ENCODE measurements at regions not wholly inside any gene's neighbourhood (a gene's known extent, or its start where the extent isn't known, plus 50 kb on each side); places are given as distances from the start of the nearest gene placed in this dataset.

DNA sequence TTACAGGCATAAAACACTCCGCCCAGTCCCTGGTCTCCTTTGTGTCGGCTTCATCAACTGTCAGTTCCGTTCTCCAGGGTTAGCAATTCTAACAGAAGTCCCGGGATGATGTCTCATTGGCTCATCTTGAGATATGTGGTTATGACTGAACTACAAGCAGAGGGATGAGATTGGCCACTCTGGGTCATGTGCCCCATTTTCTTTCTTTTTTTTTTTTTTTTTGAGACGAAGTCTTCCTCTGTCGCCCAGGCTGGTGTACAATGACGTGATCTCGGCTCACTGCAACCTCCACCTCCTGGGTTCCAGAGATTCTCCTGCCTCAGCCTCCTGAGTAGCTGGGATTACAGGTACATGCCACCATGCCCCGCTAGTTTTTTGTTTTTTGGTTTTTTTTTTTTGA is 95.4 kb upstream of the MRI1 start:
- no peaks in the 10 kb centered on the region for H3K27me3 ChIP-seq (ENCODE audit: insufficient read depth, low read length, poor library complexity)
- H2AFZ ChIP-seq (ENCODE audit: low read depth, low read length): no peak overlapping the region
- H3K9ac ChIP-seq (ENCODE audit: low read depth, low read length): no peak overlapping the region
- no peaks in the 10 kb centered on the region for H3K4me1 ChIP-seq (ENCODE audit: insufficient read depth, low read length)
- H3K4me2 ChIP-seq (ENCODE audit: insufficient read depth, low read length): no peak overlapping the region
- H3K27ac ChIP-seq (ENCODE audit: low read length): no peak overlapping the region
- no peaks in the 10 kb centered on the region for H3K36me3 ChIP-seq (ENCODE audit: insufficient read depth, low read length)
- TF ChIP-seq, protein P1, sequence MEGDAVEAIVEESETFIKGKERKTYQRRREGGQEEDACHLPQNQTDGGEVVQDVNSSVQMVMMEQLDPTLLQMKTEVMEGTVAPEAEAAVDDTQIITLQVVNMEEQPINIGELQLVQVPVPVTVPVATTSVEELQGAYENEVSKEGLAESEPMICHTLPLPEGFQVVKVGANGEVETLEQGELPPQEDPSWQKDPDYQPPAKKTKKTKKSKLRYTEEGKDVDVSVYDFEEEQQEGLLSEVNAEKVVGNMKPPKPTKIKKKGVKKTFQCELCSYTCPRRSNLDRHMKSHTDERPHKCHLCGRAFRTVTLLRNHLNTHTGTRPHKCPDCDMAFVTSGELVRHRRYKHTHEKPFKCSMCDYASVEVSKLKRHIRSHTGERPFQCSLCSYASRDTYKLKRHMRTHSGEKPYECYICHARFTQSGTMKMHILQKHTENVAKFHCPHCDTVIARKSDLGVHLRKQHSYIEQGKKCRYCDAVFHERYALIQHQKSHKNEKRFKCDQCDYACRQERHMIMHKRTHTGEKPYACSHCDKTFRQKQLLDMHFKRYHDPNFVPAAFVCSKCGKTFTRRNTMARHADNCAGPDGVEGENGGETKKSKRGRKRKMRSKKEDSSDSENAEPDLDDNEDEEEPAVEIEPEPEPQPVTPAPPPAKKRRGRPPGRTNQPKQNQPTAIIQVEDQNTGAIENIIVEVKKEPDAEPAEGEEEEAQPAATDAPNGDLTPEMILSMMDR (IDR thresholded peaks at IDR 0.05; ENCODE audit: borderline replicate concordance, extremely low read depth, low read length, poor library complexity, severe bottlenecking): no peak
- TF ChIP-seq EZH2 (IDR thresholded peaks at IDR 0.05; ENCODE audit: borderline replicate concordance, low read depth, low read length, severe bottlenecking): no peak
- H4K20me1 ChIP-seq (ENCODE audit: insufficient read depth, low read length): no peaks in the 10 kb centered on the region
- no peak for ATAC-seq (ENCODE audit: insufficient read depth, low read depth)
- no peaks in the 10 kb centered on the region for H3K79me2 ChIP-seq (ENCODE audit: insufficient read depth, low read length)
- H3K9me3 ChIP-seq (ENCODE audit: insufficient read depth, low read length, severe bottlenecking): peaks cover 8% of the 10 kb centered on the region
- H3K4me3 ChIP-seq (ENCODE audit: low read depth in 1 of 2, low read length in 2 of 2): no peak overlapping the region
- DNase-seq: no peak

DNA sequence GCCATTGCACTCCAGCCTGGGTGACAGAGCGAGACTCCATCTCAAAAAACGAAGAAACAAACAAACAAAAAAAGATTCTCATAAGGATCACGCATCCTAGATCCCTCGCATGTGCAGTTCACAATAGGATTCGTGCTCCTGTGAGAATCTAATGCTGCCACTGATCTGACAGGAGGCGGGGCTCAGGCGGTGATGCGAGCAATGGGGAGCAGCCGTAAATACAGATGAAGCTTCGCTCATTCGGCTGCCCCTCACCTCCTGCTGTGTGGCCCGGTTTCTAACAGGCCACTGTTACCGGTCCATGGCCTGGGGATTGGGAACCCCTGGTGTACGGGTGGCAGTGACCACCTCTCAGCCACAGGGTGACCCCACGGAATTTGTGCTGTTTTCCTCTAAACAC is 98.2 kb upstream of the MRI1 start:
- Histone ChIP-seq H3K4me1 (ENCODE audit: insufficient read depth, low read length) (no peaks in the 10 kb centered on the region), H3K27me3 (ENCODE audit: insufficient read depth, low read length, poor library complexity) (no peaks in the 10 kb centered on the region), H3K36me3 (ENCODE audit: insufficient read depth, low read length) (no peaks in the 10 kb centered on the region), H3K79me2 (ENCODE audit: insufficient read depth, low read length) (no peaks in the 10 kb centered on the region), H3K9me3 (ENCODE audit: insufficient read depth, low read length, severe bottlenecking) (no peaks in the 10 kb centered on the region), H2AFZ (ENCODE audit: low read depth, low read length) (no peak overlapping the region), H4K20me1 (ENCODE audit: insufficient read depth, low read length) (no peaks in the 10 kb centered on the region), H3K4me3 (ENCODE audit: low read depth in 1 of 2, low read length in 2 of 2) (no peak overlapping the region), H3K9ac (ENCODE audit: low read depth, low read length) (no peak overlapping the region), H3K27ac (ENCODE audit: low read length) (no peak overlapping the region), H3K4me2 (ENCODE audit: insufficient read depth, low read length) (no peak overlapping the region)
- DNase-seq: no peak
- no peak for ATAC-seq (ENCODE audit: insufficient read depth, low read depth)
- no peak for TF ChIP-seq EZH2 (IDR thresholded peaks at IDR 0.05; ENCODE audit: borderline replicate concordance, low read depth, low read length, severe bottlenecking)
- TF ChIP-seq, protein P1 (IDR thresholded peaks at IDR 0.05; ENCODE audit: borderline replicate concordance, extremely low read depth, low read length, poor library complexity, severe bottlenecking): no peak

DNA sequence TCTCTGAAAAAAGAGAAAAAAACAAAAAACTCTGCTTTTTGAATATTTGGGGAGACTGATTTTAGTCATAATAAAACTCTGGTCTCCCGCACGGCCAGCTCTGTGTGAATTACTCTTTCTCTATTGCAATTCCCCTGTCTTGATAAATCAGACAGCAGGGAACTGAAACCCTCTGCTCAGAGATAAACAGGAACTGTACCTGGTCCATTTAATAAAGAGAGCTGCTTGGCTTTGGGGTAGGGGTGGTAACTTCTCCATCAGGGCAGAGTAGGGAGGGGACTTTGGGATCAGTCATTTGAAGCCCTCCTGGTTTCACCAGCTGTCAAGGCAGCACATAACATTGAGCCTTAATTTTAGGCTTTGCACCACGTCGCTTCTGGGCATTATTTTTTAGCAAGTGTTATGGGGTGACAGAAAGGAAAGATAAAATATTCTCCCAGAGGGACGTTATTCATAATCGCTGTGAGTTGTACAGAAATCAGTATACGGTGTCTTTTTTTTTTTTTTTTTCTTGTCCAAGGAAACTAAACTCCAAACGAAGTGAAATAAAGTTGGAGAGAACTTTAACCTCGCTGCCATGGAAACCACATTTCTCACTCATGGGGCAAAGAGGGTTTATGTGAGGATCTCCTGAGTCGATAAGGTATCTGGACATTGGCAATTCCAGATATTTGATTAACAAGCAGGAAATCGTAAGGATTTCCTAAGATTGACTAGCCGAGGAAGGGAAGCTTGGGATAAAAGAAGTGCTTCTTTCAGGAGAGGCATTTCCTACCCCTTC is 99.0 kb upstream of the MRI1 start:
- H4K20me1 ChIP-seq (ENCODE audit: insufficient read depth, low read length): no peaks in the 10 kb centered on the region
- no peak overlapping the region for H3K9ac ChIP-seq (ENCODE audit: low read depth, low read length)
- TF ChIP-seq EZH2 (IDR thresholded peaks at IDR 0.05; ENCODE audit: borderline replicate concordance, low read depth, low read length, severe bottlenecking): no peak
- TF ChIP-seq, protein P1 (IDR thresholded peaks at IDR 0.05; ENCODE audit: borderline replicate concordance, extremely low read depth, low read length, poor library complexity, severe bottlenecking): no peak
- H3K27me3 ChIP-seq (ENCODE audit: insufficient read depth, low read length, poor library complexity): no peaks in the 10 kb centered on the region
- no peaks in the 10 kb centered on the region for H3K4me1 ChIP-seq (ENCODE audit: insufficient read depth, low read length)
- no peak for ATAC-seq (ENCODE audit: insufficient read depth, low read depth)
- H3K79me2 ChIP-seq (ENCODE audit: insufficient read depth, low read length): no peaks in the 10 kb centered on the region
- no peak overlapping the region for H3K4me3 ChIP-seq (ENCODE audit: low read depth in 1 of 2, low read length in 2 of 2)
- no peak for DNase-seq
- H3K36me3 ChIP-seq (ENCODE audit: insufficient read depth, low read length): no peaks in the 10 kb centered on the region
- H3K9me3 ChIP-seq (ENCODE audit: insufficient read depth, low read length, severe bottlenecking): no peaks in the 10 kb centered on the region
- no peak overlapping the region for H3K27ac ChIP-seq (ENCODE audit: low read length)
- no peak overlapping the region for H3K4me2 ChIP-seq (ENCODE audit: insufficient read depth, low read length)
- H2AFZ ChIP-seq (ENCODE audit: low read depth, low read length): no peak overlapping the region
